Testis (tissue), 2 donors: ENCODE measurements at regions not wholly inside any gene's neighbourhood (a gene's known extent, or its start where the extent isn't known, plus 50 kb on each side); places are given as distances from the start of the nearest gene placed in this dataset.

Experiments
- DNase-seq: peaks from one replicate; pipeline ENCODE4 v3.0.0-alpha.2; 2019
- H3K27ac ChIP-seq, 2 donors: fragments of 200-600 bp; sonication (generic); one replicate each; pipeline ENCODE4 v1.5.1; 2019
- H3K27me3 ChIP-seq: fragments of 200-600 bp; sonication (generic); one replicate; pipeline ENCODE4 v1.5.1; 2019
- H3K36me3 ChIP-seq: fragments of 200-600 bp; sonication (generic); one replicate; pipeline ENCODE4 v1.5.1; 2017; ENCODE audit warnings: low read depth; ENCODE audit errors: missing control alignments
- H3K4me1 ChIP-seq: fragments of 200-600 bp; sonication (generic); one replicate; pipeline ENCODE4 v1.5.1; 2019
- H3K4me3 ChIP-seq, 2 donors: fragments of 200-600 bp; sonication (generic); one replicate each; pipeline ENCODE4 v1.5.1; 2017 to 2019
- H3K9me3 ChIP-seq: fragments of 200-600 bp; sonication (generic); one replicate; pipeline ENCODE4 v1.5.1; 2017
- CTCF ChIP-seq, 3 experiments: fragments of 450-650 bp in 2 of 3; fragments of 200-600 bp in 1 of 3; sonication (generic) in 1 of 3; IDR thresholded peaks; one replicate each; pipeline ENCODE4 v1.5.1; 2016 to 2019; ENCODE audit warnings: antibody characterized with exemption in 3 of 3, mild to moderate bottlenecking in 2 of 3, moderate library complexity in 1 of 3
- POLR2A ChIP-seq: fragments of 450-650 bp; IDR thresholded peaks from one replicate; pipeline ENCODE4 v1.6.1; 2017; ENCODE audit warnings: antibody characterized with exemption, mild to moderate bottlenecking, moderate library complexity
- WGBS, 2 donors: methylation state at CpG; one replicate each; pipeline ENCODE4 v1.1.5; 2018; 5-methylcytosine and 5-hydroxymethylcytosine counted together
- intact Hi-C: fragments of 100-400 bp; cut with DNase I; formaldehyde crosslinking; loops from one replicate; pipeline ENCODE4 v1.15.1; 2023; ENCODE audit warnings: low total_unique reads

- WGBS, 2 donors: 74 to 85% methylated on average over 3 of the region's 3 CpGs
- Histone ChIP-seq H3K36me3 (no peaks in the 10 kb centered on the region), H3K27ac (no peak overlapping the region), H3K4me1 (no peaks in the 10 kb centered on the region), H3K4me3 (no peak overlapping the region), H3K27me3 (no peaks in the 10 kb centered on the region), H3K9me3 (no peaks in the 10 kb centered on the region)
- intact Hi-C loops: no loop called here
- TF ChIP-seq POLR2A: no peak
- TF ChIP-seq CTCF (IDR thresholded peaks at IDR 0.05): no peak
- no peak for DNase-seq
Observed at GRCh38 chrX:865422-865821, 234.8 kb downstream of the SHOX start.

- 54 to 57% methylated on average over 9 of the region's 9 CpGs for WGBS, 2 donors
- H3K27me3 ChIP-seq: no peaks in the 10 kb centered on the region
- intact Hi-C loops: no loop called here
- DNase-seq: no peak
- no peaks in the 10 kb centered on the region for H3K4me1 ChIP-seq
- no peak overlapping the region for H3K27ac ChIP-seq
- no peak for TF ChIP-seq CTCF (IDR thresholded peaks at IDR 0.05)
- TF ChIP-seq POLR2A: no peak
- no peaks in the 10 kb centered on the region for H3K36me3 ChIP-seq
- no peak overlapping the region for H3K4me3 ChIP-seq
- no peaks in the 10 kb centered on the region for H3K9me3 ChIP-seq
Observed at GRCh38 chrX:861921-862320, 231.3 kb downstream of the SHOX start.

GRCh38 chrX:861340-861890, 230.8 kb downstream of the SHOX start:
- intact Hi-C loops: no loop called here
- Histone ChIP-seq H3K9me3 (no peaks in the 10 kb centered on the region), H3K36me3 (no peaks in the 10 kb centered on the region), H3K4me1 (no peaks in the 10 kb centered on the region), H3K27me3 (no peaks in the 10 kb centered on the region), H3K4me3 (no peak overlapping the region), H3K27ac (no peak overlapping the region)
- DNase-seq: no peak
- WGBS, 2 donors: 61 to 63% methylated on average over 14 of the region's 14 CpGs
- TF ChIP-seq POLR2A (no peak), CTCF (IDR thresholded peaks at IDR 0.05) (no peak)

GRCh38 chrX:859329-859728, 228.7 kb downstream of the SHOX start:
- DNase-seq: no peak
- no peak overlapping the region for H3K4me3 ChIP-seq
- no peaks in the 10 kb centered on the region for H3K36me3 ChIP-seq
- 74 to 90% methylated on average over 1 of the region's 1 CpG for WGBS, 2 donors
- TF ChIP-seq POLR2A: no peak
- TF ChIP-seq CTCF (IDR thresholded peaks at IDR 0.05): no peak
- H3K9me3 ChIP-seq: no peaks in the 10 kb centered on the region
- H3K4me1 ChIP-seq: no peaks in the 10 kb centered on the region
- intact Hi-C loops: no loop called here
- no peak overlapping the region for H3K27ac ChIP-seq
- H3K27me3 ChIP-seq: no peaks in the 10 kb centered on the region

GRCh38 chrX:858542-859078, 228.0 kb downstream of the SHOX start:
- 92 to 96% methylated on average over 1 of the region's 1 CpG for WGBS, 2 donors
- TF ChIP-seq CTCF (IDR thresholded peaks at IDR 0.05) (no peak), POLR2A (no peak)
- no peaks in the 10 kb centered on the region for H3K36me3 ChIP-seq

More at GRCh38 chrX:858542-859078, 228.0 kb downstream of the SHOX start:
- no peak overlapping the region for H3K27ac ChIP-seq
- no peak for DNase-seq
- H3K27me3 ChIP-seq: no peaks in the 10 kb centered on the region
- no peaks in the 10 kb centered on the region for H3K9me3 ChIP-seq
- H3K4me1 ChIP-seq: no peaks in the 10 kb centered on the region
- H3K4me3 ChIP-seq: no peak overlapping the region
- intact Hi-C loops: no loop called here
